ENCODE measurements at regions not wholly inside any gene's neighbourhood (a gene's known extent, or its start where the extent isn't known, plus 50 kb on each side); places are given as distances from the start of the nearest gene placed in this dataset.

DNA sequence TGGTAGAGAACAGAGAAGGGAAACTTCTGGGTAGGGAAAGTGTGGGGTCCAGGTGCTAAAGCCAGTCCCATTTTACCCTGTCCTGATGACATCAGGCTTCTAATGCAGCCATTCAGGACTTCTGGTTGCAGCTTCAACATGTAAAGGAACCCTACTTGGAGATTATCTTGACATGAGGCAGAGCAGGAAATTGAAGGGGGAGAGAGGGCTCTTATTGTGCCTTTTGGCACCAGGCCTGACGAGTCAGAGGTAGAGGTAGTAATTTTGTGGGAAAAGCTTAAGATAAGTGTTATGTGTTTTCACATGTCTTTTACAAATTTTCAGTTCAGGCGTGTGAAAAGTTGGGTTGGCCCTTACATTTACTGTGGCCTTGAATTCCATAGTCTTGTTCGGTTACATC lies 102.4 kb upstream of the APC start:
- no peak for TF ChIP-seq POLR2A (IDR thresholded peaks at IDR 0.05)
- no peak for TF ChIP-seq CTCF (IDR thresholded peaks at IDR 0.05)
